ENCODE measurements at regions not wholly inside any gene's neighbourhood (a gene's known extent, or its start where the extent isn't known, plus 50 kb on each side); places are given as distances from the start of the nearest gene placed in this dataset.
A peak's percentile ranks its signal among the peaks of the same experiment; 100 is the strongest.
"Not testable (repeated sequence)": the region's sequence is repeated elsewhere in the genome, so short reads cannot be mapped to it uniquely, and the experiment has no call there.

DNA sequence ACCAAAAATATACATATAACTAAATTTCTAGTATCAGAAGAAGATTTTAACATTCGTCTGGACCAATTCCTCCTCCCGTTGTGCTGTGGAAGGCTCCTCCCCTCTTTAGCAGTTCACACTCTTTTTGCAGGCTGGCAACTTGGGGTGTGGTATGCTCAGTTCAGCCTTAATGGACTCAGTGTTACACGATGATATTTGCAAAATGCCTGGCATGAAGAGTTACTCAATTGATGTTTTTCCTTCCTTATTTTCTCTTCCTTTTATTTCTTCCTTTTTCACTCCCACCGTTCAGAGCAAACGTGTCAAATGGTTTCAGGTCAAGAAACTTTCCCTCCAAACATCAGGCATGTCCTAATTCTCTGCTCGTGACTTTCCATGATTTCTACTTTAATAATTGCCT, 248.3 kb downstream of the PHF14 start:
- no peak for DNase-seq

GRCh38 chr7:11224535-11224934, 250.9 kb downstream of the PHF14 start:
- DNase-seq, result no peak

- peak; percentile 60 for DNase-seq
These were observed 254.8 kb downstream of the PHF14 start for GRCh38 chr7:11228515-11228914.

DNA sequence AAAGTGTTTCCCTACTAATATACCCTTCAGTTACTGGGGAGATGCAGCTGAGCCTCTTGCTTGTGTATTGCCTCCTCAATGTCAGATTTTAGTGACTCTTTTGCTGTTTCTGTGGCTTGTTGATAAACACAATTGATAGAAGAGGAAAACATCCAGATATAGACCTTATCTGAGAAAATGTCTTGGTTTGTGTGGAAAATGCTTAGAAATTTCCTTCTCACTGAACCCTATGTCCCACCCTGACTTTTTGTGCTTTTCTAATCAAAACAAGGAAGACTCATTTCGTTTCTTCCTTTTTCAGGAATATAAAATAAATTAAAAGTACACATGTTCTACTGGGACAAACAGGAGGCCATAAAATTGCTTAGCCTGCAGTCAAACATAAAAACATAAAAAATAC, 257.5 kb downstream of the PHF14 start:
- DNase-seq, result no peak

- no peak for DNase-seq
These were observed 258.8 kb downstream of the PHF14 start for GRCh38 chr7:11232462-11232861.

GRCh38 chr7:11233871-11234270, 260.2 kb downstream of the PHF14 start:
- no peak for DNase-seq

DNA sequence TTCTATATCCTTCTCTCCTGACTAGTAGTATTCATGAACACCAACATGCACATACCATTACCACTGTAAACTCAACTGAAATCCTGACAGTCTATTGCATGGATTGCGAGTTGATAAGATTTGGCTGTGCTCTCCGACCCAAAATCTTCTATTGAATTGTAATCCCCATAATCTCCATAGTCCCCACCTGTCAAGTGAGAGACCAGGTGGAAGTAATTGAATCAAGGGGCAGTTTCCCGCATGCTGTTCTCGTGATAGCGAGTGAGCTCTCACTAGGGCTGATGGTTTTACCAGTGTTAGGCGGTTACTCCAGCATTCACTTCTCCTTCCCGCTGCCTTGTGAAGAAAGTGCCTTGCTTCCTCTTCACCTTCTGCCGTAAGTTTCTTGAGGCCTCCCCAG, 261.8 kb downstream of the PHF14 start:
- no peak for DNase-seq

GRCh38 chr7:11236680-11237079, 263.0 kb downstream of the PHF14 start:
- no peak for DNase-seq

- no peak for DNase-seq
These were observed 264.1 kb downstream of the PHF14 start for GRCh38 chr7:11237742-11238141.

DNA sequence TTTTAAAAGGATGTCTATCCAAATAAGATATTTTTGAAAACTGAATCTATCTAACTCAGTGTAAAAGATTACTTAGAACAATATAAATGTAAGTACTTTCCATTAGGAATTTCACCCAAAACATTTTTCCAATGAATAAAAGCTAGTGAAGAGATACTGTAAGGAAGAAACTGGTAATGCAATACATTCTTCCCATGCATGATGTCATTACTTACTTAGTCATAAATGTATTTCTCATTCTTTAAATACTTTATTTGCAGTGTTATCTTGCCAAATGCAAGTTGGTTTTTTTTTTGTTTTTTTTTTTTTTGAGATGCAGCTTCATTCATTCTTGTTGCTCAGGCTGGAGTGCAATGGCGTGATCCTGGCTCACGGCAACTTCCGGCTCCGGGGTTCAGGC, 265.6 kb downstream of the PHF14 start:
- DNase-seq, result no peak

GRCh38 chr7:11243739-11244138, 270.1 kb downstream of the PHF14 start:
- no peak for DNase-seq

DNA sequence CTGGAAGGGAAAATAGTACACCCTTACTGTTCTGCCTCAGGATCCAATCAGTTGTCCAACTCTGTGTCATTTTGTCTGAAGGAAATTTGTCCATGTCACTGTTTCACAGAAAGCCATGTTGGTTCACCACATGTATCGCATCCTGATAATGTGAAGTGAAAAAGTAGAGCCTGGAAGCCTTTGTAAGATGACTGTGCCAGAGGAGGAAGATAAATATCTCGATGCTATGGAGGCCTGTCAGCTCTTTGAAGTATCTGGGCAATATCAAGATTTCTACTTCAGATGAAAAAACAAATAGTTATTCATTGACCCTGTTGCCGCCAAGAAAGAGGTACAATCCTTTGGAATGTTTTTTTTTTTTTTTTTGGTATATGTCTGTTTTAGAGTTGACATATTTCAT, 270.5 kb downstream of the PHF14 start:
- DNase-seq, result no peak

GRCh38 chr7:11247545-11247944, 273.9 kb downstream of the PHF14 start:
- no peak for DNase-seq

DNA sequence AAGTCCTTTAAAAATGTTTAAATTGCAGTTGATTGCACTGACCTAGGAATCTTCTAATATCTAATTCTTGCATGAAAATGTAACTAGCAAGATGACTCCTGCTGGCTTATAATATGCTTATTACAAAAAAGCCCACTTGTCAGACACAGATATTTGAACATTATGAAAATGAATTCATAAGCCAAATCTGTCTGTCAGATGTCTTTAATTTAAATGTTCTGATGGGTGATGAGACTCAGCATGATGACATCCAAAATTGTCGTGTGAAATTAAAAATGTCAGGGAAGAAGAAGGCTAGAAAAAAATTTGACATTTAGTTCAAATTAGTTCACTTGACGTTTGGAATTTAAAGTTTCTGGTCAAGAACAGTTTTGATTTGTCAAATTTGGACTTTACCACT, 277.8 kb downstream of the PHF14 start:
- DNase-seq, result no peak

- no peak for DNase-seq
These were observed 278.4 kb downstream of the PHF14 start for GRCh38 chr7:11252011-11252607.

DNA sequence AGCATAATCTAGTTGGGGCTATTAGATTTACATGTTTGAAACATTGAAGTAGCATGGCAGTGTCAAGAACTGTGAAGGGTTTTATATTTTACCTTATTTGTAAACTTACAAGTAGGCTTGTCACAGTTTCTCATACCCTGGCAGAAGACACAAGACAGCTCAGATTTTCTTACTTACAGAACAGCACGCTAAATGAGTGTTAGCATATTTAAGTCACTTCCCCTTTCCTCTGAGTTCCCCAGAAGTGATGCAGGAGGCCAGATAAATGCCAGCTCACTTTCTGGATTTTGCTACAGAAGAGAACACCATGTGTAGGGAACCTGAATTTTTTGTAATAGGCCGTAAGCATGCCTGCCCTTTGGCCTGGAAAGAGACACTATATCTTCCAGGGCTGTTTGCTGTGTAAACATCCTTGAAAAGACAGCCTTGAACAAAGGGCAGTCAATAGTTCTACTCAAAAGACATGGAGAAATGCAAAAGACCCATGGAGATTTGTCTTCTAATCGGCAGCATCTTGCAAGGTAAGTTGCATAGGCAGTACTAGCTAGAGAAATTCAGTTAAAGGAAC, 279.1 kb downstream of the PHF14 start:
- peak; percentile 20 for DNase-seq

DNA sequence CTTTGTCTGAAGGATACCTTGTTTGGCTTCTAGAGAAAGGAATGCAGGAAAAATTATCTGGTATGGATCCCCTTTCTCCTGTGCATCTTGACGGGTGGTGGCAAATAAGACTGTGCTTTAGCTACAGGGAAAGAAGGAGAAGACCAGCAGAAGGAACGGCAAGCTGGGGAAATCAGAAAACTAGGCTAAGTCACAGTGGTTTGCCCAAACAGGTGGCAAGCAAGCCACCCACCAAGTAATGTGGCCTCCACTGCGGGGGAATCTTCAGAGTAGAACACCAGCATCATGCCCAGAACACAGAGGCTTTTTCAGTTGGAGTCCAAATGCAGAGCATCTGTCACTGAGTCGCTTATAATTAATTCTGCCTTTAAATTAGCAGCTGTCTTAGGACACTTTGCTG, 282.8 kb downstream of the PHF14 start:
- DNase-seq, result no peak

DNA sequence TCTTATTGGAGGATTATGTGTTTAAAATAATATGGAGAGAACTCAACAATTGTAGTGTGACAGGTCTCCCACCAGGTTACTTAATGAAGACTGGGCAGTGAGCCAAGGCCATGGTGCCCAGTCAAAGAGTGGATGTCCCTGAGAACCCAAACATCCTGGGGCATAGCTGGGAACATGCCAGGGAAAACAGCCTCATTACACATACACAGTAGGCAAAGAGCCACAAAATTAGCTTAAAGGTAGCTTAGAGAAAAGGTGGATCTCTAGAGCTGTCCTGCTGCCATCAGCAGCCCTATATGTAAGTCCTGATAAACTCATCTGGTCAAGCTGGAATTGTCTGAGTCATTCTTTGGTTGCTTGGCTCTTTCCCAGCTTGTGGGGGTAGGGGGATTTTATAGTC, 287.8 kb downstream of the PHF14 start:
- peak; percentile 10 for DNase-seq

DNA sequence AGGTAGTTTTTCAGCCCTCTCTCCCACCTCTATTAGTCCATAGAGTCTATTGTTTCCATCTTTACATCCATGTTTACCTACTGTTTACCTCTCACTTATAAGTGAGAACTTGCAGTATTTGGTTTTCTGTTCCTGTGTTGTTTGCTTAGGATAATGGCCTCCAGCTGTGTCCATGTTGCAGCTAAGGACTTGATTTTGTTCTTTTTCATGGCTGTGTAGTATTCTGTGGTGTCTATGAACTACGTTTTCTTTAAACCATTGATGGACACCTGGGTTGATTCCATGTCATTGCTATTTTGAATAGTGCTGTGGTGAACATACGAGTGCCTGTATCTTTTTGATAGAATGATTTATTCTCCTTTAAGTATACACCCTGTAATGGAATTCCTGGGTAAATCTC, 292.4 kb downstream of the PHF14 start:
- no peak for DNase-seq

GRCh38 chr7:11272352-11272751, 298.7 kb downstream of the PHF14 start:
- no peak for DNase-seq

DNA sequence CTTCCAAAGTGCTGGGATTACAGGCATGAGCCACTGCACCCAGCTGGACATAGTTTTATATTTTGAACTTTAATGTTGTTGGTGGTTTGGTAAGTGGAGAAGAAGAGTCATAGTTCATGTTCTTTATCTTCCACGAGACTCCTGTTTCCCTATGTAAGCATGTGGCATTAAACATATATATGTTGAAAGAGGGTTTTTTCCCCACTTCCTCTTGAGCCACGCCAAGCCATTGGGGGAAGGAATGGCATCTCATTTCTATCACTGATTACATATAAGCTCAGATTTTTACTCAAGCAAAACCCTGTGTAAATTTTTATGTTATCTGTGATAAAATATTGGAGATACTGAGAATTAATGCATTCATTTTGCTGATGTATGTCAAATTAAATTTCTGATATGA, 300.4 kb downstream of the PHF14 start:
- DNase-seq, result no peak

DNA sequence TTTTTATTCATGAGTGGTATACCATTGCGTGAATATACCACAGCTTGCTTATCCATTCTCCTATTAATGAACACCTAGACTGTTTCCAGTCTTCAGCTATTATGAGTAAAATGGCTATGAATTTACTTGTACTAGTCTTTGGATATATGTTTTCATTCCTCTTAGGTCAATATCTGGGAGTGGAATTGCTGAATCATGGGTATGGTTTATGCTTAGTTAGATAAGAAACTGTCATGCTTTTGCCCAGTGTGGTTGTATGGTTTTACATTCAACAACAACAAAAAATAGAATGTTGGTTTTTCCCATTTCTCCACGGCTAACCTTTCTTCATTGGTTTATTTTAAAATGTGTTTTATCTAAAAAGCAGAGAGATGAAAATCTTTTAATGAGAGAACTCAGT, 308.3 kb downstream of the PHF14 start:
- DNase-seq, result peak; percentile 87

GRCh38 chr7:11283584-11283983, 309.9 kb downstream of the PHF14 start:
- DNase-seq, result not testable (repeated sequence)

DNA sequence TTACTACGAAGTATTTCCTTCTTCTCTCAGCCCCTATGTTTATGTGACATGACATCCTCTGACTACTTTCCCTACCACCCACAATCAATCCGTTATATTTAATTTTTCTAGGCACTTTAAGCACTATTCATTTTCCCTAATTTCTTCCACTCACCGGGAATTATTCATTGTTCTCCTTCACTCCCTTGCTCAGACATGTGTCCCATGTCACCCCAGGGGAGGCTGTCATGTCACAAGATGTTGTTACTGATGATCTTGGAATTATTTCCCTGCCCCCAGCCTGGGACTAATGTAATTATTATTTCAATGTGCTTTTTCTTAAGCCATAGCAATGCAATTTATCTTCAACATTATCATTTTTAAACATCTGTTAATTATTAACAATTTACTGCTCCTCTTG, 317.2 kb downstream of the PHF14 start:
- DNase-seq, result no peak

- DNase-seq, result no peak
These were observed 320.5 kb downstream of the PHF14 start for GRCh38 chr7:11294218-11294617.
